ENCODE measurements at regions not wholly inside any gene's neighbourhood (a gene's known extent, or its start where the extent isn't known, plus 50 kb on each side); places are given as distances from the start of the nearest gene placed in this dataset.

- ChIA-PET POLR2A (ENCODE audit: unreplicated experiment) (no interaction called here), CTCF (no interaction called here)
- no peaks in the 10 kb centered on the region for H3K27me3 ChIP-seq (ENCODE audit: insufficient read depth, low read depth)
- no peaks in the 10 kb centered on the region for H3K4me1 ChIP-seq (replicated peaks; ENCODE audit: insufficient read depth)
- H3K4me2 ChIP-seq: no peak overlapping the region
- DNase-seq: no peak
- H3K9me3 ChIP-seq (ENCODE audit: insufficient read depth, low read depth): no peaks in the 10 kb centered on the region
- intact Hi-C loops (cut with micrococcal nuclease; ENCODE audit: unreplicated experiment): no loop called here
- H3K9me2 ChIP-seq (ENCODE audit: insufficient read depth): no peaks in the 10 kb centered on the region
- no TSS peak for BruUV-seq (replicated peaks)
- H4K20me1 ChIP-seq (ENCODE audit: insufficient read depth): no peaks in the 10 kb centered on the region
- H3K36me3 ChIP-seq (ENCODE audit: low read depth): no peaks in the 10 kb centered on the region
- H3F3A ChIP-seq (ENCODE audit: insufficient read depth, low read depth): no peaks in the 10 kb centered on the region
- H3K4me3 ChIP-seq: no peak overlapping the region
- H3K79me2 ChIP-seq (ENCODE audit: low read depth): no peaks in the 10 kb centered on the region
- TF ChIP-seq, protein P1, sequence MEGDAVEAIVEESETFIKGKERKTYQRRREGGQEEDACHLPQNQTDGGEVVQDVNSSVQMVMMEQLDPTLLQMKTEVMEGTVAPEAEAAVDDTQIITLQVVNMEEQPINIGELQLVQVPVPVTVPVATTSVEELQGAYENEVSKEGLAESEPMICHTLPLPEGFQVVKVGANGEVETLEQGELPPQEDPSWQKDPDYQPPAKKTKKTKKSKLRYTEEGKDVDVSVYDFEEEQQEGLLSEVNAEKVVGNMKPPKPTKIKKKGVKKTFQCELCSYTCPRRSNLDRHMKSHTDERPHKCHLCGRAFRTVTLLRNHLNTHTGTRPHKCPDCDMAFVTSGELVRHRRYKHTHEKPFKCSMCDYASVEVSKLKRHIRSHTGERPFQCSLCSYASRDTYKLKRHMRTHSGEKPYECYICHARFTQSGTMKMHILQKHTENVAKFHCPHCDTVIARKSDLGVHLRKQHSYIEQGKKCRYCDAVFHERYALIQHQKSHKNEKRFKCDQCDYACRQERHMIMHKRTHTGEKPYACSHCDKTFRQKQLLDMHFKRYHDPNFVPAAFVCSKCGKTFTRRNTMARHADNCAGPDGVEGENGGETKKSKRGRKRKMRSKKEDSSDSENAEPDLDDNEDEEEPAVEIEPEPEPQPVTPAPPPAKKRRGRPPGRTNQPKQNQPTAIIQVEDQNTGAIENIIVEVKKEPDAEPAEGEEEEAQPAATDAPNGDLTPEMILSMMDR (conservative IDR thresholded peaks at IDR 0.05): no peak
- TF ChIP-seq EZH2 (IDR thresholded peaks at IDR 0.05; ENCODE audit: low read depth): no peak
- H3K27ac ChIP-seq: no peak overlapping the region
- H2AFZ ChIP-seq: no peak overlapping the region
Observed at GRCh38 chr13:88136098-88136790, 465.1 kb downstream of the SLITRK5 start.

DNA sequence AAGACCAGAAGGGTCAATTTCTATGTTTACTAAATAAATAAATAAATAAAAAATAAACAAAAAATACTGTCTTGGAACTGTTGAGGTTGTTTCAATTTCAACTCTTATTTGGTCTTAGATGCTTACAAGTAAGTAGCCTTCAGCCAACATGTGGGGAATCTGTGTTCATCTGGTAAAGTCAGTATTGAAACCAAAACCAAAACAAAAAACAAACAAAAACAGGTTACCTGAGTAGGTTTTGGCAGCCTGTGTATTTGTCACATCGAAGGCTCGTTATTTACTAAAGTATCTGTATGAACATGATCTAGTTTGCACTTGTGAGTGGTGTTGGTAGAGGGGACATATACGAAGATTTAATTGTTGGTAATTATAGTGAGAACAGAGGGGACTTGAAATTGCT lies 471.5 kb downstream of the SLITRK5 start:
- Histone ChIP-seq H3K4me3 (no peak overlapping the region), H3K27ac (no peak overlapping the region), H4K20me1 (ENCODE audit: insufficient read depth) (no peaks in the 10 kb centered on the region), H3K9me2 (ENCODE audit: insufficient read depth) (no peaks in the 10 kb centered on the region), H3K4me1 (replicated peaks; ENCODE audit: insufficient read depth) (no peaks in the 10 kb centered on the region), H3F3A (ENCODE audit: insufficient read depth, low read depth) (no peaks in the 10 kb centered on the region), H3K36me3 (ENCODE audit: low read depth) (no peaks in the 10 kb centered on the region), H3K27me3 (ENCODE audit: insufficient read depth, low read depth) (no peaks in the 10 kb centered on the region), H3K9me3 (ENCODE audit: insufficient read depth, low read depth) (no peaks in the 10 kb centered on the region), H2AFZ (no peak overlapping the region), H3K79me2 (ENCODE audit: low read depth) (no peaks in the 10 kb centered on the region), H3K4me2 (no peak overlapping the region)
- POLR2A ChIA-PET (ENCODE audit: unreplicated experiment): no interaction called here
- no peak for DNase-seq
- intact Hi-C loops (cut with micrococcal nuclease; ENCODE audit: unreplicated experiment): no loop called here
- TF ChIP-seq EZH2 (IDR thresholded peaks at IDR 0.05; ENCODE audit: low read depth): no peak
- TF ChIP-seq, protein P1 (conservative IDR thresholded peaks at IDR 0.05): no peak
- CTCF ChIA-PET: no interaction called here
- BruUV-seq (replicated peaks): no TSS peak

- no peak overlapping the region for H3K4me2 ChIP-seq
- DNase-seq: no peak
- H3K27me3 ChIP-seq (ENCODE audit: insufficient read depth, low read depth): no peaks in the 10 kb centered on the region
- no peak overlapping the region for H3K27ac ChIP-seq
- no peaks in the 10 kb centered on the region for H3K9me3 ChIP-seq (ENCODE audit: insufficient read depth, low read depth)
- H3K4me1 ChIP-seq (replicated peaks; ENCODE audit: insufficient read depth): no peaks in the 10 kb centered on the region
- no peaks in the 10 kb centered on the region for H3K79me2 ChIP-seq (ENCODE audit: low read depth)
- no peaks in the 10 kb centered on the region for H3K36me3 ChIP-seq (ENCODE audit: low read depth)
- ChIA-PET CTCF (no interaction called here), POLR2A (ENCODE audit: unreplicated experiment) (no interaction called here)
- H4K20me1 ChIP-seq (ENCODE audit: insufficient read depth): no peaks in the 10 kb centered on the region
- H2AFZ ChIP-seq: no peak overlapping the region
- intact Hi-C loops (cut with micrococcal nuclease; ENCODE audit: unreplicated experiment): no loop called here
- no peaks in the 10 kb centered on the region; the same call in 1 of the 2 replicates for H3K9me2 ChIP-seq (ENCODE audit: insufficient read depth)
- H3K4me3 ChIP-seq: no peak overlapping the region
- H3F3A ChIP-seq (ENCODE audit: insufficient read depth, low read depth): no peaks in the 10 kb centered on the region
- BruUV-seq (replicated peaks): no TSS peak
- no peak for TF ChIP-seq EZH2 (IDR thresholded peaks at IDR 0.05; ENCODE audit: low read depth)
- TF ChIP-seq, protein P1 (conservative IDR thresholded peaks at IDR 0.05): no peak
Observed at GRCh38 chr13:88144580-88144979, 473.4 kb downstream of the SLITRK5 start.
